Astrocyte of the spinal cord (primary cell): ENCODE measurements at regions not wholly inside any gene's neighbourhood (a gene's known extent, or its start where the extent isn't known, plus 50 kb on each side); places are given as distances from the start of the nearest gene placed in this dataset.

ENCODE experiments used
- DNase-seq: peaks from one replicate; pipeline ENCODE4 v3.0.0; 2011; ENCODE audit warnings: low read depth, low spot score
- H3K4me3 ChIP-seq: 2 replicates; pipeline ENCODE4 v1.5.1; 2011; ENCODE audit warnings: low read depth, mild to moderate bottlenecking, low read length, moderate library complexity
- CTCF ChIP-seq: IDR thresholded peaks from 2 replicates; pipeline ENCODE4 v1.5.1; 2012; ENCODE audit warnings: low read depth, mild to moderate bottlenecking, low read length, inconsistent platforms
- in situ Hi-C: cut with HindIII; loops from 2 replicates; pipeline ENCODE4 v1.10.0; 2017; ENCODE audit warnings: low sequenced_read_pairs

GRCh38 chr7:79552463-79552862, 99.0 kb upstream of the MAGI2 start:
- no peak overlapping the region for H3K4me3 ChIP-seq
- DNase-seq = no peak
- no peak for TF ChIP-seq CTCF
- in situ Hi-C loops = no loop called here

- no peak for DNase-seq
- no peak overlapping the region for H3K4me3 ChIP-seq
- in situ Hi-C loops = no loop called here
- no peak for TF ChIP-seq CTCF
These were observed 95.3 kb upstream of the MAGI2 start for GRCh38 chr7:79548727-79549126.

GRCh38 chr7:79547132-79547531, 93.7 kb upstream of the MAGI2 start:
- in situ Hi-C loops = no loop called here
- TF ChIP-seq CTCF = no peak
- H3K4me3 ChIP-seq = no peak overlapping the region
- no peak for DNase-seq

- no peak overlapping the region for H3K4me3 ChIP-seq
- TF ChIP-seq CTCF = no peak
- no peak for DNase-seq
- in situ Hi-C loops = no loop called here
These were observed 87.1 kb upstream of the MAGI2 start for GRCh38 chr7:79540592-79540991.

GRCh38 chr7:79534128-79534527, 80.7 kb upstream of the MAGI2 start:
- no peak overlapping the region for H3K4me3 ChIP-seq
- in situ Hi-C loops = no loop called here
- DNase-seq = no peak
- TF ChIP-seq CTCF = no peak

- no peak for TF ChIP-seq CTCF
- H3K4me3 ChIP-seq = no peak overlapping the region
- no peak for DNase-seq
- in situ Hi-C loops = no loop called here
These were observed 78.6 kb upstream of the MAGI2 start for GRCh38 chr7:79531905-79532664.
